Osteoblast (primary cell): ENCODE measurements at regions not wholly inside any gene's neighbourhood (a gene's known extent, or its start where the extent isn't known, plus 50 kb on each side); places are given as distances from the start of the nearest gene placed in this dataset.

Source experiments
- DNase-seq: peaks from one replicate; pipeline ENCODE4 v3.0.0; 2011; ENCODE audit warnings: low spot score, mixed read lengths; ENCODE audit not compliant: insufficient read length; ENCODE audit errors: missing footprints
- H2AFZ ChIP-seq: 2 replicates; pipeline ENCODE4 v1.6.0; 2011; ENCODE audit warnings: mild to moderate bottlenecking, low read length
- H3K27ac ChIP-seq: 2 replicates; pipeline ENCODE4 v1.5.1; 2011; ENCODE audit warnings: mild to moderate bottlenecking, low read depth, low read length, moderate library complexity
- H3K27me3 ChIP-seq: 2 replicates; pipeline ENCODE4 v1.6.0; 2012; ENCODE audit warnings: mild to moderate bottlenecking, control low read depth, inconsistent platforms, low read length, moderate library complexity; ENCODE audit not compliant: insufficient read depth
- H3K36me3 ChIP-seq: 2 replicates; pipeline ENCODE4 v1.5.1; 2011; ENCODE audit warnings: mild to moderate bottlenecking, low read length, control low read depth, moderate library complexity; ENCODE audit not compliant: insufficient read depth
- H3K4me1 ChIP-seq: 2 replicates; pipeline ENCODE4 v1.5.1; 2011; ENCODE audit warnings: mild to moderate bottlenecking, low read length, control low read depth, moderate library complexity; ENCODE audit not compliant: insufficient read depth
- H3K4me2 ChIP-seq: 2 replicates; pipeline ENCODE4 v1.6.0; 2011; ENCODE audit warnings: mild to moderate bottlenecking, low read length; ENCODE audit not compliant: insufficient read depth
- H3K4me3 ChIP-seq: fragments of 200-600 bp; sonication (generic); 3 replicates; pipeline ENCODE4 v1.5.1; 2012; ENCODE audit warnings: mild to moderate bottlenecking, low read length, inconsistent platforms; ENCODE audit not compliant: insufficient read depth
- H3K79me2 ChIP-seq: 2 replicates; pipeline ENCODE4 v1.6.0; 2012; ENCODE audit warnings: mild to moderate bottlenecking, low read length, control low read depth, inconsistent platforms; ENCODE audit not compliant: insufficient read depth
- H3K9me3 ChIP-seq: 2 replicates; pipeline ENCODE4 v1.5.1; 2011; ENCODE audit warnings: low read depth, low read length, control low read depth
- H4K20me1 ChIP-seq: 2 replicates; pipeline ENCODE4 v1.6.0; 2012; ENCODE audit warnings: mild to moderate bottlenecking, low read length, control low read depth; ENCODE audit not compliant: insufficient read depth
- TF ChIP-seq, protein P1 (sequence below): IDR thresholded peaks from 2 replicates; pipeline ENCODE4 v1.5.1; 2011; ENCODE audit warnings: mild to moderate bottlenecking, low read depth, low read length, moderate library complexity; ENCODE audit errors: extremely low read depth

GRCh38 chr9:81264516-81264915 is 424.8 kb downstream of the TLE1 start:
- DNase-seq = peak; percentile 48
- no peak overlapping the region for H3K4me2 ChIP-seq

DNA sequence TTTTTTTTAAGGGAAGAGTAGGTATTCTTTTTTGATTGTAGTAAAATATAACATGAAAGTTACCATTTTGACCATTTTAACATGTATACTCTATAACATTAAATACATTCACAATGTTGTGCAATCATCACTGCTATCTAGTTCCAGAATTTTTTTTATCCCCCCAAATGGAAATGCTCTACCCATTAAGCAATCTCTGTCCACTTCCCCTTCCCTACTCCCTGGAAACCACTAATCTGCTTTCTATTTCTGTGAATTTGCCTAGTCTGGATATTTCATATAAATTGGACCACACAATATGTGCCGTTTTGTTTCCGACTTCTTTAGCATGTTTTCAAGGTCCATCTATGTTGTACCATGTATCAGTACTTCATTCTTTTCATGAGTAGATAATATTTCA is 429.5 kb downstream of the TLE1 start:
- Histone ChIP-seq H3K4me3 (no peak overlapping the region), H3K9me3 (no peaks in the 10 kb centered on the region)

More at GRCh38 chr9:81264516-81264915, 424.8 kb downstream of the TLE1 start:
- H3K36me3 ChIP-seq = no peaks in the 10 kb centered on the region
- H3K79me2 ChIP-seq = no peaks in the 10 kb centered on the region
- H3K4me3 ChIP-seq = no peak overlapping the region
- H3K9me3 ChIP-seq = no peaks in the 10 kb centered on the region
- H4K20me1 ChIP-seq = no peaks in the 10 kb centered on the region
- TF ChIP-seq, protein P1, sequence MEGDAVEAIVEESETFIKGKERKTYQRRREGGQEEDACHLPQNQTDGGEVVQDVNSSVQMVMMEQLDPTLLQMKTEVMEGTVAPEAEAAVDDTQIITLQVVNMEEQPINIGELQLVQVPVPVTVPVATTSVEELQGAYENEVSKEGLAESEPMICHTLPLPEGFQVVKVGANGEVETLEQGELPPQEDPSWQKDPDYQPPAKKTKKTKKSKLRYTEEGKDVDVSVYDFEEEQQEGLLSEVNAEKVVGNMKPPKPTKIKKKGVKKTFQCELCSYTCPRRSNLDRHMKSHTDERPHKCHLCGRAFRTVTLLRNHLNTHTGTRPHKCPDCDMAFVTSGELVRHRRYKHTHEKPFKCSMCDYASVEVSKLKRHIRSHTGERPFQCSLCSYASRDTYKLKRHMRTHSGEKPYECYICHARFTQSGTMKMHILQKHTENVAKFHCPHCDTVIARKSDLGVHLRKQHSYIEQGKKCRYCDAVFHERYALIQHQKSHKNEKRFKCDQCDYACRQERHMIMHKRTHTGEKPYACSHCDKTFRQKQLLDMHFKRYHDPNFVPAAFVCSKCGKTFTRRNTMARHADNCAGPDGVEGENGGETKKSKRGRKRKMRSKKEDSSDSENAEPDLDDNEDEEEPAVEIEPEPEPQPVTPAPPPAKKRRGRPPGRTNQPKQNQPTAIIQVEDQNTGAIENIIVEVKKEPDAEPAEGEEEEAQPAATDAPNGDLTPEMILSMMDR = no peak
- no peaks in the 10 kb centered on the region for H3K4me1 ChIP-seq
- no peaks in the 10 kb centered on the region for H3K27me3 ChIP-seq
- no peak overlapping the region for H3K27ac ChIP-seq
- no peak overlapping the region for H2AFZ ChIP-seq

GRCh38 chr9:81256368-81256767 is 433.0 kb downstream of the TLE1 start:
- Histone ChIP-seq H3K4me1 (no peaks in the 10 kb centered on the region), H3K4me2 (no peak overlapping the region), H3K4me3 (no peak overlapping the region), H2AFZ (no peak overlapping the region), H3K27me3 (peaks cover 7% of the 10 kb centered on the region), H3K27ac (no peak overlapping the region), H3K36me3 (no peaks in the 10 kb centered on the region), H4K20me1 (no peaks in the 10 kb centered on the region), H3K79me2 (no peaks in the 10 kb centered on the region), H3K9me3 (no peaks in the 10 kb centered on the region)
- no peak for DNase-seq
- TF ChIP-seq, protein P1 = no peak

More for the DNA sequence above, 429.5 kb downstream of the TLE1 start:
- H3K4me2 ChIP-seq = no peak overlapping the region
- H3K79me2 ChIP-seq = no peaks in the 10 kb centered on the region
- no peaks in the 10 kb centered on the region for H3K4me1 ChIP-seq
- H4K20me1 ChIP-seq = no peaks in the 10 kb centered on the region
- DNase-seq = no peak
- TF ChIP-seq, protein P1 = no peak
- no peaks in the 10 kb centered on the region for H3K36me3 ChIP-seq
- no peak overlapping the region for H2AFZ ChIP-seq
- H3K27ac ChIP-seq = no peak overlapping the region
- H3K27me3 ChIP-seq = peaks cover 7% of the 10 kb centered on the region

GRCh38 chr9:81250606-81251005 is 438.7 kb downstream of the TLE1 start:
- Histone ChIP-seq H3K9me3 (peaks cover 4% of the 10 kb centered on the region), H3K4me3 (no peak overlapping the region), H4K20me1 (no peaks in the 10 kb centered on the region), H3K27me3 (no peaks in the 10 kb centered on the region), H3K4me2 (no peak overlapping the region), H3K36me3 (no peaks in the 10 kb centered on the region), H3K79me2 (no peaks in the 10 kb centered on the region), H2AFZ (no peak overlapping the region), H3K27ac (no peak overlapping the region), H3K4me1 (no peaks in the 10 kb centered on the region)
- DNase-seq = no peak
- TF ChIP-seq, protein P1 = no peak
